ENCODE measurements at regions not wholly inside any gene's neighbourhood (a gene's known extent, or its start where the extent isn't known, plus 50 kb on each side); places are given as distances from the start of the nearest gene placed in this dataset.

- TF ChIP-seq, protein P1, sequence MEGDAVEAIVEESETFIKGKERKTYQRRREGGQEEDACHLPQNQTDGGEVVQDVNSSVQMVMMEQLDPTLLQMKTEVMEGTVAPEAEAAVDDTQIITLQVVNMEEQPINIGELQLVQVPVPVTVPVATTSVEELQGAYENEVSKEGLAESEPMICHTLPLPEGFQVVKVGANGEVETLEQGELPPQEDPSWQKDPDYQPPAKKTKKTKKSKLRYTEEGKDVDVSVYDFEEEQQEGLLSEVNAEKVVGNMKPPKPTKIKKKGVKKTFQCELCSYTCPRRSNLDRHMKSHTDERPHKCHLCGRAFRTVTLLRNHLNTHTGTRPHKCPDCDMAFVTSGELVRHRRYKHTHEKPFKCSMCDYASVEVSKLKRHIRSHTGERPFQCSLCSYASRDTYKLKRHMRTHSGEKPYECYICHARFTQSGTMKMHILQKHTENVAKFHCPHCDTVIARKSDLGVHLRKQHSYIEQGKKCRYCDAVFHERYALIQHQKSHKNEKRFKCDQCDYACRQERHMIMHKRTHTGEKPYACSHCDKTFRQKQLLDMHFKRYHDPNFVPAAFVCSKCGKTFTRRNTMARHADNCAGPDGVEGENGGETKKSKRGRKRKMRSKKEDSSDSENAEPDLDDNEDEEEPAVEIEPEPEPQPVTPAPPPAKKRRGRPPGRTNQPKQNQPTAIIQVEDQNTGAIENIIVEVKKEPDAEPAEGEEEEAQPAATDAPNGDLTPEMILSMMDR (conservative IDR thresholded peaks at IDR 0.05; ENCODE audit: low read depth, low read length), result no peak
- no peak for TF ChIP-seq EZH2 (IDR thresholded peaks at IDR 0.05; ENCODE audit: borderline replicate concordance, low read depth, low read length, poor library complexity, severe bottlenecking)
Observed at GRCh38 chr1:81430236-81430938, 370.3 kb upstream of the ADGRL2 start.

Measured in A673 (cell line).